Prostate gland (tissue), 2 donors: ENCODE measurements at regions not wholly inside any gene's neighbourhood (a gene's known extent, or its start where the extent isn't known, plus 50 kb on each side); places are given as distances from the start of the nearest gene placed in this dataset.

Experiments used
- CTCF ChIP-seq, 4 experiments: fragments of 200-600 bp in 2 of 4; fragments of 450-650 bp in 2 of 4; sonication (generic) in 2 of 4; IDR thresholded peaks; 1 replicate in 3 of 4; 2 replicates in 1 of 4; pipeline ENCODE4 v1.5.1; 2016 to 2019; ENCODE audit warnings: antibody characterized with exemption in 4 of 4, mild to moderate bottlenecking in 2 of 4, moderate library complexity in 2 of 4
- POLR2AphosphoS5 ChIP-seq: sonication (generic); formaldehyde crosslinking; IDR thresholded peaks from one replicate; pipeline ENCODE4 v1.6.1; 2017; ENCODE audit warnings: antibody characterized with exemption

- TF ChIP-seq CTCF (IDR thresholded peaks at IDR 0.05) (no peak), POLR2AphosphoS5 (no peak)
These were observed 149.1 kb downstream of the ZNF281 start for GRCh38 chr1:200260597-200261335.
